Cardiac septum (tissue), 1 donor: ENCODE measurements at regions not wholly inside any gene's neighbourhood (a gene's known extent, or its start where the extent isn't known, plus 50 kb on each side); places are given as distances from the start of the nearest gene placed in this dataset.
"Not testable (repeated sequence)": the region's sequence is repeated elsewhere in the genome, so short reads cannot be mapped to it uniquely, and the experiment has no call there.

Experiments used
- DNase-seq: peaks from one replicate; pipeline ENCODE4 v3.0.0-alpha.2; 2020; ENCODE audit warnings: low spot score
- intact Hi-C: fragments of 100-400 bp; cut with DNase I; formaldehyde crosslinking; loops from one replicate; pipeline ENCODE4 v1.14.0; 2022
- donor health status: DM: no; HTN: no; CAD: no.

- no peak for DNase-seq
- intact Hi-C loops = no loop called here
Observed at GRCh38 chr7:109782806-109783205, 1213.1 kb downstream of the DNAJB9 start.

- intact Hi-C loops = no loop called here
Observed at GRCh38 chr7:109806548-109806947, 1236.9 kb downstream of the DNAJB9 start.

GRCh38 chr7:109821156-109821555 lies 1251.5 kb downstream of the DNAJB9 start:
- no peak for DNase-seq
- intact Hi-C loops = no loop called here

More at GRCh38 chr7:109806548-109806947, 1236.9 kb downstream of the DNAJB9 start:
- no peak for DNase-seq

- DNase-seq = no peak
- intact Hi-C loops = no loop called here
Observed at GRCh38 chr7:109834851-109835250, 1256.1 kb upstream of the LRRN3 start.

- intact Hi-C loops = no loop called here
- no peak for DNase-seq
Observed at GRCh38 chr7:109835577-109835976, 1255.3 kb upstream of the LRRN3 start.

- DNase-seq = no peak
- intact Hi-C loops = no loop called here
Observed at GRCh38 chr7:109836016-109836415, 1254.9 kb upstream of the LRRN3 start.

- no peak for DNase-seq
- intact Hi-C loops = no loop called here
Observed at GRCh38 chr7:109842386-109842785, 1248.5 kb upstream of the LRRN3 start.

- intact Hi-C loops = no loop called here
- no peak for DNase-seq
Observed at GRCh38 chr7:109844362-109844761, 1246.6 kb upstream of the LRRN3 start.

GRCh38 chr7:109864230-109864629 lies 1226.7 kb upstream of the LRRN3 start:
- DNase-seq = no peak
- intact Hi-C loops = no loop called here

GRCh38 chr7:109868215-109868860 lies 1222.6 kb upstream of the LRRN3 start:
- intact Hi-C loops = no loop called here
- DNase-seq = no peak

GRCh38 chr7:109873296-109873695 lies 1217.6 kb upstream of the LRRN3 start:
- no peak for DNase-seq
- intact Hi-C loops = no loop called here

GRCh38 chr7:109879287-109879828 lies 1211.6 kb upstream of the LRRN3 start:
- no peak for DNase-seq
- intact Hi-C loops = no loop called here

- DNase-seq = no peak
- intact Hi-C loops = no loop called here
Observed at GRCh38 chr7:109890622-109891021, 1200.3 kb upstream of the LRRN3 start.

GRCh38 chr7:109893231-109893630 lies 1197.7 kb upstream of the LRRN3 start:
- no peak for DNase-seq
- intact Hi-C loops = no loop called here

- intact Hi-C loops = no loop called here
- no peak for DNase-seq
Observed at GRCh38 chr7:109895536-109895935, 1195.4 kb upstream of the LRRN3 start.

GRCh38 chr7:109901926-109902325 lies 1189.0 kb upstream of the LRRN3 start:
- intact Hi-C loops = no loop called here

GRCh38 chr7:109905368-109906065 lies 1185.4 kb upstream of the LRRN3 start:
- DNase-seq, intact Hi-C loops: not testable (repeated sequence)

More at GRCh38 chr7:109901926-109902325, 1189.0 kb upstream of the LRRN3 start:
- DNase-seq = no peak

GRCh38 chr7:109915670-109916069 lies 1175.3 kb upstream of the LRRN3 start:
- intact Hi-C loops = no loop called here
- DNase-seq = no peak

- no peak for DNase-seq
- intact Hi-C loops = no loop called here
Observed at GRCh38 chr7:109926738-109927137, 1164.2 kb upstream of the LRRN3 start.

- no peak for DNase-seq
- intact Hi-C loops = no loop called here
Observed at GRCh38 chr7:109930049-109930448, 1160.9 kb upstream of the LRRN3 start.

- no peak for DNase-seq
- intact Hi-C loops = no loop called here
Observed at GRCh38 chr7:109939207-109939606, 1151.7 kb upstream of the LRRN3 start.
